GM18511 (cell line): ENCODE measurements at regions not wholly inside any gene's neighbourhood (a gene's known extent, or its start where the extent isn't known, plus 50 kb on each side); places are given as distances from the start of the nearest gene placed in this dataset.

Source experiments
- ATAC-seq: cut with Tn5 transposase; IDR thresholded peaks from one replicate; pipeline ENCODE4 v1.9.1; 2021; ENCODE audit warnings: mild to moderate bottlenecking, moderate library complexity; ENCODE audit not compliant: unreplicated experiment

DNA sequence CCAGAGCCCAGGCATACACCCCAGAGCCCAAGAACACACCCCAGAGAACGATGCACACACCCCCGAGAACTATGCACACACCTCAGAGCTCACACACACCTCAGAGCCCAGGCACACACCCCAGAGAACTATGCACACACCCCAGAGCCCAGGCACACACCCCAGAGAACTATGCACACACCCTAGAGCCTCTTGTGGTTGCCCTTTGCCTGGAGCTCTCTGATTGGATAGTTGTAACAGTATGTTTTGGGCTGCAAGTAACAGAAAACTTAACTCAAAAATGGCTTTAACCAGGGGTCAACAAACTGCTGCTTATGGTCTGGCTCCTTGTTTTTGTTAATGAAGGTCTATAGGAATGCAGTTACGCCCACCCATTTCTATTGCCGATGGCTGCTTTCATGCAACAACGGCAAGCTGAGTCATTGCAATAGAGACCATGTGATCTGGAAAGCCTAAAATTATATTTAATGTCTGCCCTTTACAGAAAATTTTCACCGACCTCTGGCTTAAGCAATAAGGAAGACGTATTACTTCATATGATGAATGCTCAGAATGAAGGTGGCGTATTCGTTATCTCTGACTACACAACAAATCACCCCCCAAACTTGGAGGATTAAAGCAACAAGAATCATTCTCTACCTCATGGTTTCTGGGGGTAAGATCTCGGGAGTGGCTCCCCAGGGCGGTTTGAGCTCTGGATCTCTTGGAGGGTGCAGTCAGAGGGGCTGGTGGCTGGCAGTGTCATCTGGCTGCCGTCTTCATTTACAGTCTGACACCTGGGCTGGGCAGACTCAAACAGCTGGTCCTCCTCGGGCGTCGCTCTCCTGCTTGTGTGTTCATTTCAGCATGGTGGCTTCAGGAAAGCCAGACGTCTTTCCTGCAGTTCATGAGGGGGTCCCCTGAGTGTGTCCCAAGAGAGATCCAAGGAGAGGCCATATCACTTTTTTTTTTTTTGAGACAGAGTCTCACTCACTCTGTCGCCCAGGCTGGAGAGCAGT lies 66.3 kb upstream of the NCOR2 start:
- no peak for ATAC-seq

DNA sequence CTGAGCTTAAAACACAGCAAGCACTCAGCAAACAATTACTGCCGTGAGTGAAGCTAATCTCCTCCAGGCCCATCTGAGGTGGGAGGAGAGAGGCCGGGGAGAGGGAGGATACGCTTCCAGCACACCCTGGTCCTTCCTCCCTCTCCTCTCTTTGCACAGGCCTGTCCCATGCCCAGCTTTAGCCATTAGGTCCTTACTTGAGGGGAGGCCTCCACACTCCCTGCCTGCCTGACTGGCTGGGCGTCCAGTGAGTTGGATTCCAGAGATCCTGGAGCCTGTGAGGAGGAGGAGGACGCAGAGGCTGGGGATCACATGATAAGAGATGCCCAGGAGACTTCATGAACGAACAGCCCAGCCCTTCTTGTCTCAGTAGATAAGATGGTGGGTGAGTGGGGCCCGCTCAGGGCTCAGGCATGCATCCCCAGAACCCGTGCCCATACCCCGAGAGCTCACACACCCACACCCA lies 65.1 kb upstream of the NCOR2 start:
- no peak for ATAC-seq

DNA sequence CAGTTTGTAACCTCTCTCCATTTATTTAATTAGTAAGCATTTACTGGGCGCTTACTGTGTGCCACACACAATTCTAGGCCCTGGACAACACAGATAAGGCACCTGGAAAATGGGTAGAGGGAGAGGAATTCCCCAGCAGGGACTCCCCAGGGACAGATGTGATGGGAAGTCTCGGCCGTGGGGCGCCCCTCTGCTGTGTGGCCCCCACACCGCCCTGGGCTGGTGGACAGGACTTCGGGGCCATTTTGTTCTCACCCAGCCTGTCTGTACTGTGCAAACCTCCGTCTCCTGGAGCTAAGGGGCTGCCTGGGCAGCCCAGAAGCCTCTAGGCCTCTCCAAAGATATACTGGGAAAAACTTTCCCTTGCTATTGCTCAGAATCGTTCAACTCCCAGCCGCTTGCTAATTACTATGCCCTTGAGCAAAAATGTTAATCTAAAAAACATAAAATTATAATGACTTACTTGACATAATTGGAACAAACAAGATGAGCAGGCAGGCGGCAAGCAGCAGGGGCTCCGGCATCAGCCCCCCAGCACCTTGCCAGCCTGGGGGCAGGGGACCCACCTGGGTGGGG lies 64.4 kb upstream of the NCOR2 start:
- ATAC-seq = no peak

DNA sequence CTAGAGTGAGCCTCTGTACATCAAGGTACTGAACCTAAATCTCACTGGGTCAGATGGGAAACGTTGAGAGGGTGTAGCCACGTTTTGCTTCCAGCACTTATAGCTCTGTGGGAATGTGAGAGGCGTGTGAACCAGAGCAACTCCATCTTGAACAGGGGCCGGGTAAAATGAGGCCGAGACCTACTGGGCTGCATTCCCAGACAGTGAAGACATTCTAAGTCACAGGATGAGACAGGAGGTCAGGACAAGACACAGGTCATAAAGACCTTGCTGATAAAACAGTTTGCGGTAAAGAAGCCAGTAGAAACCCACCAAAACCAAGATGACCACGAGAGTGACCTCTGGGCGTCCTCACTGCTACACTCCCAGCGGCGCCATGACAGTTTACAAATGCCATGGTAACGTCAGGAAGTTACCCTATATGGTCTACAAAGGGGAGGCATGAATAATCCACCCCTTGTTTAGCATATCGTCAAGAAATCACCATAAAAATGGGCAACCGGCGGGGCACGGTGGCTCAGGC lies 63.4 kb upstream of the NCOR2 start:
- no peak for ATAC-seq

DNA sequence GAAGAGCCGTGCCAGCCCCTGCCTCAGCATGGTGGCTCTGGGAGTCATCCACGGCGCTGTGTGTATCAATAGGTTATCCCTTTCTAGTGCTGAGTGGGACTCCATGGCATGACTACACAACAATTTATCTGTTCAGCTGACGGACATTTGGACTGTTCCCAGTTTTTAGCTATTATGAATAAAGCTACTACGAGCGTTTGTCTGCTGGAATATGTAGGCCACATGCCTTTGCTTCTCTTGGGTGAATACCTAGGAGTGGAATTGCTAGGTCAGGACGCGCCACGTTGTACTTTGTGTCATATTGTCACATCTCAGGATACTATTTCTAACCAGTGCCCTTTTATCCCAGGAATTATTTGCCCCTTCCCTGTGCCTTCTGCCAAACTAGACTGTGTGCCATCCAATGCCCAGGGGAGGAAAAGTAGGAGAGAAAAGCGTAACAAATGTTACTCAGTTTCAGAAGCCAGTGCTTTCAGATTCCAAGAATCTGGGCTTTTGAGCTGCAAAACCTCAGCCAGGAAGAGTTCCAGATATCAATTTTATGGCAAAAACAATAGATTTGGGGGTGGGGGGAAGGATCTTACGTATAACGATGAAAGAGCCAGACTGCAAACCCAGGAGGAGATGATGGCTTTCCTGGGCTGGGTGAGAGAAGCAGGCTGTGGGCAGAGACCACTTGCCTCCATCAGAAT lies 62.5 kb upstream of the NCOR2 start:
- ATAC-seq = no peak

DNA sequence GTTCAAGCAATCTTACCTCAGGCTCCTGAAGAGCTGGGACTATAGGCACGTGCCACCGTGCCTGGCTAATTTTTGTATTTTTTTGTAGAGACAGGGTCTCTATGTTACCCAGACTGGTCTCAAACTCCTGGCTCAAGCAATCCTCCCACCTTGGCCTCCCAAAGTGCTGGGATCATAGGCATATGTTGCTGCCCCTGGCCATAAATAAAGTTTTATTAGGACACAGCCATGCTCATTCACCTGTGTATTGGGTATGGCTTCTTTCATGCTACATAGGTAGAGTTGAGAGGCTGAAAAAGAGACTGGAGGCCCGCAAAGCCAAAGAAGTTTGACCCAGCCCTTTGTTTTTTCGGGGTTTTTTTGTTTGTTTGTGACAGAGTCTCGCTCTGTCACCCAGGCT lies 61.7 kb upstream of the NCOR2 start:
- ATAC-seq = no peak

DNA sequence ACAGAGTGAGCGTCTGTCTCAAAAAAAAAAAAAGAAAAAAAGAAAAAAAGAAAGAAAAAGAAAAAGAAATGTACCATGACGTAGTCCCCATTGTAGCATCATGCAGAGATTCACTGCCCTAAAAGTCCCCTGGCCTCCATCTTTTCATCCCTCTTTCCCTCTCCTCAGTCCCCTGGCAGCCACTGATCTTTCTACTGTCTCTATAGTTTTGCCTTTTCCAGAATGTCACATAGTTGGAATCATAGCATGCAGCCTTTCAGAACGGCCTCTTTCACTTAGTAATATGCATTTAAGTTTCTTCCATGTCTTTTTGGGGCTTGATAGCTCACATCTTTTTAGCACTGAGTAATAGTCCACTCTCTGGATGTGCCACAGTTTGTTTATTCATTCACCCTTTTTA lies 60.5 kb upstream of the NCOR2 start:
- no peak for ATAC-seq

DNA sequence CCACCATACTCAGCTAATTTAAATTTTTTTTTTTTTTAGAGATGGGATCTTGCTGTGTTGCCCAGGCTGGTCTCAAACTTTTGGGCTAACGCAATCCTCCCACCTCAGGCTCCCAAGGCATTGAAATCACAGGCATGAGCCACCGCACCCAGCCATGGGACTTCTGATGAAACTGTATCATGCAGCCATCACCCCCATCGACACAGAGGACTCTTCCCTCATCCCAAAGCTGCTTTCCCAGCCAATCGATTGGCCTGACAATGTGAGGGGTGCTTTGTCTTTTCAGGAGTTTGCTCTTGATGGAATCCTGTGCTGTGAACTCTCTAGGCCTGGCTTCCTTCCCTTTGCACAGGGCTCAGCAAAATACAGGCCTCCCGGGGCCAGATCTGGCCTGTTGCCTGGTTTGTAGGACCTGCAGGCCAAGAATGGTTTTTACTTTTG lies 59.6 kb upstream of the NCOR2 start:
- ATAC-seq = no peak

DNA sequence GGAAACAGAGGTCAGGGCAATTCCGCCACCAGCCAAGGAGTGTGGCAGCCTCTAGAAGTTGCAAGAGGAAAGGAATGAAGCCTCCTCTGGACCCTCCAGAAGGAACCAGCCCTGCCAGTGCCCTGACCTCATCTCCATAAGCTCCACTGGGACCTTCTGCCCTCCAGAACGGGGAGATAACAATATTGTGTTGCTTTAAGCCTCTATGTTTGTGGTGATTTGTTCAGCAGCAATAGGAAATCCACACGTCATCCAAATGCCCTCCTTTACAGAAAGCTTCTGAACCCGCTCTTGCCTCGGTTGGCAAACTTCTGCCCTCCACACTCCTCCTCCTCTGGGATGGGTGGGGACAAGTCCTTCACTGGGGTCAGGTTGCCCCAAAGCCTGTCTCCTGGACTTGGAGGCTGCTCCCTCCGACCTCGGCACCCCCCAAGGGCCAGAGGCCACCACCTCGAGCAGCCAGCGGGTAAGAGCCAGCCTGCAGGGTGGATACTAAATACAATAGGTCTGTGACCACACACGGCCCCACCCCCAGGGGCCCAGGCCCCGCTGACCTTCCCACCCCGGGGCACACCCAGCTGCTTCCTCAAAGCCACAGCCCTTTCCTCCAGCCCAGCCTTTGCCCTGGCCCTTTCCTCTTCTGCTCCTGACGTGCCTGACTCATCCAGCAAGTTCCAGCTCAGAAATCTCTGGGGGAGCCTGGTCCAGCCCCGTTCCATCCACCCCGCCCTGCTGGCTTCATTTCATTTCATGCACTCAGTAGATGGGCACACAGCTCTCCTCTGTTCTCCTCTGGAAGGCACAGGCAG lies 58.7 kb upstream of the NCOR2 start:
- no peak for ATAC-seq

DNA sequence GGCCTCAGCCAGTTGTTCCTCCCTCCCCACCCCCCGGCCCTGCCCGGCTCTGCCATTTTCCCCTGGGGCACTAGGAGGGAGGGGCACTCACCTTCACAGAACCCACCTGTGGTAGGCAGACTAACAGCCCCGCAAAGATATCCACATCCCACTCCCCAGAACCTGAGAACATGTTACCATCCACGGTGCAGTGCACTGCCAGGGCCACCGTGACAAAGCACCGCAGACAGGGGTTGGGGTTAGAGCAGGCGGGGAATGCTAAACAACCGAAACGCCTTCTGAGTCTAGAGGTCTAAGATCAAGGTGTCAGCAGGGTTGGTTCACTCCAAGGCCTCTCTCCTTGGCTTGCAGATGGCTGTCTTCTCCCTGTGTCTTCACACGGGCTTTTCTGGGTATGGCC lies 57.4 kb upstream of the NCOR2 start:
- ATAC-seq = no peak

DNA sequence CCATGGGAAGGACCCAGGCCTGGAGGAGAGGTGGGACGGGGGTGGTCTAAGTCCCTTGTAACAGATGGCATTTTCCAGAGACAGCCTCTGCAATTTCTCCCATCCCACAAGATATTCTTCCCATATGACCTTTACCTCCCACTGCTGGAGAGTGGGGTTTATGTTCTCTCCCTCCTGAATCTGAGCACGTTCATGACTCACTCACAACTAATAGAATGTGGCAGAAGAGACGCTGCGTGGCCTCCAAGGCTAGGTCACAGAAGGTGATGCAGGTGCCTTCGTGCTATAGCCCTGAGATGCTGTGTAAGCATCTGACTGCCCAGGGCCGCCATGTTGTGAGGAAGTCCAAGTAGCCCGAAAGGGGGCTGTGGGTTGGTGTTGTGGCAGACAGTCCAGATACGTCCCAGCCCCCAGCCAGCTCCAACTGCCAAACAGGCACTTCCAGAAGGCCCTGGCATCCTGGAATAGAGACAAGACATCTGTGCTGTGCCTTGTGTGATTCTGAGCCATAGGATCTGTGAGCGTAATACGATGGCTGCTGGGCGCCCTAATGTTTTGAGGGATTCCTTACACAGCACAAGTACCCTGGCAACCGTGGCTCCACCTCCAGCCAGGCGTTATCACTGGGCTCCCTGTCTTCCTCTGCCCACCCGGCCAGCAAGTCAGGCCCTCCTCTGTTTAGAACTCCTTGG lies 56.1 kb upstream of the NCOR2 start:
- no peak for ATAC-seq

DNA sequence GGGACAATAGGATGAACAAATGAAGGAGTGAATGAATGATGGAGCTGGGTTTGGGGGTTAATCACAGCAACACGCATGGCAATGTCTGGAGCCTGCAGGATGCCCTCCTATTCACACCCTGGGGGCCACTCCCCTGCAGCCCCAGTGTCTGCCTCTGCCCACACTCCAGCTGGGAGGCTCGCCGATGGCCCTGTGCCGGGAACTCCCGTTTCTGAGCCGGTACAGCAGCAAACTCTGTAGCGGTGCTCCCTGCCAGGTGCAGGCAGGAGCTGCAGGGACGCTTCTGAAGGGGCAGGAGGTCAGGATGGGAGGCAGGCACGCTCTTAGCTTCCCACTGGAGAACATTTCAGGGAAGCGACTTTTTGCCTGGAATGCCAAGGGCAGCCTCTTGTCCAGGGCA lies 55.4 kb upstream of the NCOR2 start:
- ATAC-seq = no peak

DNA sequence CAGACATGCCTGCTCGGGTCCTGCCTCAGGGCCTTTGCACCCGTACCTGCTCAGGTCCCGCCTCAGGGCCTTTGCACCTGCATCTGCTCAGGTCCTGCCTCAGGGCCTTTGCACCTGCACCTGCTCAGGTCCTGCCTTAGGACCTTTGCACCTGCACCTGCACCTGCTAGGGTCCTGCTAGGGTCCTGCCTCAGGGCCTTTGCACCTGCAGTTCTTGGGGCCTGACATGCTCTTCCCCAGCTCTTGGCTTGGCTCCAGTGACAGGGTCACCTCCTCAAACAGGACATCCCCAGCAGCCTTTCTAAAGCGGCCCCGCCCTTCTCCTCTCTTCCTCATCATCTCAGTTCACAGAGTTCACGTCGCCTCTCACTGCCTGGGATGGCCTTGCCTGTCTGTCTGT lies 54.9 kb upstream of the NCOR2 start:
- no peak for ATAC-seq

DNA sequence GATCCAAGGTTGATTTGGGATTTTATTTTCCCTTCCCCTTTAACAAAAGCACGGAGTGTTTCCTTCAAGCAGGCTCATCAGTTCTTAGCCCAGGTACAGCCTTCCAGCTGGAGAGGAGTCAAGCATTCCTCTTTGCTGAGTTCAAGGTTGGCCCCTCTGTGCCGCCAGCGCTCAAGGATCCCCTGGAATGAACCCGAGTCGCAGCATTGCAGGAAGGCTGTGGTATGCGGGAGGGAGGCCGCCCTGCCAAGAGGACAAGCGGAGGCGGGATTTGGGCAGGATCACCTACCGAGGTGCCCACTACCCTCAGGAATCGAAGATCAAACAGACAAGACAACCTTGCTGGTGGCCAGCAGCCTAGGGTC lies 53.9 kb upstream of the NCOR2 start:
- ATAC-seq = no peak

DNA sequence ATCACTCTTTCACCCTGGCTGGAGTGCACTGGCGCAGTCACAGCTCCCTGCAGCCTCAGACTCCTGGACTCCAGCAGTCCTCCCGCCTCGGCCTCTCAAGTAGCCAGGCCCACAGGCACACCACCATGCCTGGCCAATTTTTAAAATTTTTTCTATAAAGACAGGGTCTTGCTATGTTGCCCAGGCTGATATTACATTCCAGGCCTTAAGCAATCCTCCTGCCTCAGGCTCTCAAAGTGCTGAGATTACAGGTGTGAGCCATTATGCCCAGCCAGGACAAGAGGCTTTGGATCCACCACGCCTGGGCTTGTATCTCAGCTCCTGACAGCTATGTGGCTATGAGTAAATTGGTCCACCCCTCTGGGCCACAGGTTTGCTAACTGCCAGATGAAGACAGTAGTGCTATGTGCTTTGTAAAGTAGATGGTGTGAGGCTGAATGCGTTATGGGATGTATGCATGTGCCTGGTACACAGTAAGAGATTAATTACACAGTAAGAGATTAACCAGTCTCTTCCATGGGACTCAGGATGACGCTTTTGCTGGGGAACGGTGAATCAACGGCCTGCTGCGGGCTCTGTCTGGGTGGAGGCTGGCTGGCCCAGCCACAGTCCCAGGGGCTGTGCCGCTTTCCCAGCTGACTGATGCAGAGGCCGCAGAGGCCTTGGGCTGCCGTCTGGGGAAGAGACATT lies 53.3 kb upstream of the NCOR2 start:
- no peak for ATAC-seq

DNA sequence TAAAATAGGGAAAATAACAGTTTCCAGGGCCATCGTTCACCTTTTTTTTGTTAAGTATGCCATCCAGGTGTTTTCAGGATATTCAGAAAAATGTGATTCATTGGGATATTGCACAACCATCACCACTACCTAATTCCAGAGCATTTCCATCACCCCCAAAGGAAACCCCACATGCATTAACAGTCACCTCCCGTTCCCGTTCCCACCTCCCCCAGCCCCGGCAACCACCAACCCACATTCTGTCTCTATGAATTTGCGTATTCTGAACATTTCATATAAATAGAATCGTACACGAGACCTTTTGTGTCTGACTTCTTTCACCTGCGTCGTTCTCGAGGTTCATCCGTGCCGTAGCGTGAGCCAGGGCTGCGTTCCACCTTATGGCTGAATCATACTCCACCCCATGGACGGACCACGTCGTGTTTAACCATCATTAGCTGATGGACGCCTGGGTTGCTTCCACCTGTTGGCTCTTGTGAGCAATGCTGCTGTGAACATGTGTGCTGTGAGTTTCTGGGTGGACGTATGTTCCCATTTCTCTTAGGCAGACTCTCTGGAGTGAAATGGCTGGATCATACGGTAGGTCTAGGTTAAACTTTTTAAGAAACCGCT lies 51.0 kb upstream of the NCOR2 start:
- no peak for ATAC-seq

DNA sequence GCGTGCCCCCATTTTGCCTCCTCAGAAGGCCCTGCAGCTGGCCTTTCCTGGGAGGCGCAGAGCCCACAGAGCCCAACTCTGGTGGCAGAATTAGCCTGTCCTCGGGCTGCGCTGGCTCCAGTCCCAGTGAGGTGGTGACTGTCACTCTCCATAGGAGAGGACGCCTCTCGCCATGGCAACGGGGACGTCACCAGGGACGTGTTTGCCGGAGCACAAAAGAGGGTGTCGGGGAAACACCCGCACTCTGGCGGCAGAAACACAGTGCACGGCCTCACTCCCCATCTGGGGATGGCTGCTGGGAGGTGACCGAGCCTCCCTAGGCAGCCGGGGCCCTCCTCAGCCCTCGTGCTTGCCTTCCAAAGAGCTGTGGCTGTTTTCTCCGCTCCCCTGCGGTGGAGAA lies 50.2 kb upstream of the NCOR2 start:
- ATAC-seq = no peak
